Omental fat pad (tissue), 3 donors: ENCODE measurements at regions not wholly inside any gene's neighbourhood (a gene's known extent, or its start where the extent isn't known, plus 50 kb on each side); places are given as distances from the start of the nearest gene placed in this dataset.
"Not testable (repeated sequence)": the region's sequence is repeated elsewhere in the genome, so short reads cannot be mapped to it uniquely, and the experiment has no call there.

ENCODE experiments used
- ATAC-seq: fragments of 150-250 bp; one replicate; pipeline ENCODE4 v1.9.1; 2016; ENCODE audit warnings: mild to moderate bottlenecking, moderate library complexity; ENCODE audit not compliant: low FRiP score
- DNase-seq: peaks from one replicate; pipeline ENCODE4 v3.0.0-alpha.2; 2019; ENCODE audit warnings: low spot score
- CTCF ChIP-seq, 3 donors: fragments of 450-650 bp; IDR thresholded peaks; one replicate each; pipeline ENCODE4 v1.5.1; 2016 to 2017; ENCODE audit warnings: antibody characterized with exemption in 3 of 3, mild to moderate bottlenecking in 3 of 3, moderate library complexity in 2 of 3

- DNase-seq (no peak), ATAC-seq (no peak)
- TF ChIP-seq CTCF (IDR thresholded peaks at IDR 0.05) = no peak
These were observed 152.1 kb downstream of the LPIN1 start for GRCh38 chr2:11898576-11898975.

GRCh38 chr2:11899264-11899818, 152.9 kb downstream of the LPIN1 start:
- ATAC-seq (no peak), DNase-seq (no peak)
- no peak for TF ChIP-seq CTCF (IDR thresholded peaks at IDR 0.05)

- not testable (repeated sequence) for ATAC-seq, DNase-seq
These were observed 154.5 kb downstream of the LPIN1 start for GRCh38 chr2:11900891-11901290.

GRCh38 chr2:11901351-11902069, 155.1 kb downstream of the LPIN1 start:
- TF ChIP-seq CTCF (IDR thresholded peaks at IDR 0.05) = no peak
- no peak for ATAC-seq
- DNase-seq = no peak

GRCh38 chr2:11903085-11903606, 156.7 kb downstream of the LPIN1 start:
- DNase-seq (no peak), ATAC-seq (no peak)
- TF ChIP-seq CTCF (IDR thresholded peaks at IDR 0.05) = no peak

GRCh38 chr2:11904029-11904428, 157.6 kb downstream of the LPIN1 start:
- DNase-seq (no peak), ATAC-seq (no peak)
- TF ChIP-seq CTCF (IDR thresholded peaks at IDR 0.05) = no peak

GRCh38 chr2:11904941-11905340, 158.5 kb downstream of the LPIN1 start:
- no peak for ATAC-seq
- no peak for TF ChIP-seq CTCF (IDR thresholded peaks at IDR 0.05)
- DNase-seq = no peak
